ENCODE measurements at regions not wholly inside any gene's neighbourhood (a gene's known extent, or its start where the extent isn't known, plus 50 kb on each side); places are given as distances from the start of the nearest gene placed in this dataset.

DNA sequence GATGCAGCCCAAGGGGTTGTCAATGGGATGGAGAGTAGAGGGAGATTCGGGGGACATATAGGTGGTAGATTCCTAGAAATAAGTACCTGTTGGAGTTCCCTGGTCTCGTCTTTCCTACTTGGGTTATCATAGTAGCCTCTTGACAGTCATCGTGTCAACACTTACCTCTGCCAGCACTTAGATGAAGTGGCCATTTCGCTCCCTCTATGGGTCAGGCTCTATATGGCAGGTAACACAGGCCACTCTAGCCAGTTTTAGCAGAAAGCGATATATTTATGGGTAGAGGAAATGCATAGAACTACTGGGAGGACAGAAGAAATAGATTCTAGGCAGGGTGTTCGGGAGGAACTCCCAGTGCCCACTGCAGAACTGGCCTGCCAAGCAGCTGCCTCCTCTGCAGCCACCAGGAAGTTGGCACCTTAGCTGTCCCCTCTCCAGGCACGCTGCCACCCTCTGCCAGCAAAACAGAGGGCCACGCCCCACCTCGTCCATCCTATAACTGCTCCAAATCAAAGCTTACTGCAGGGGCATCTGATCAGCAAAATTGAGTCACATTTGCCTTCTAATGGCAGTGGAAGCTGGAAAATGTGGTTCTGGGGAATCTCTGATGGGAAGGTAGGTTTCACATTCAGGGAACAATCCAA lies 181.3 kb downstream of the INSIG2 start:
- TF ChIP-seq CTCF (conservative IDR thresholded peaks at IDR 0.05) (peak; percentile 59), ZFX (IDR thresholded peaks at IDR 0.05) (no peak)
